NCI-H460 (cell line): ENCODE measurements at regions not wholly inside any gene's neighbourhood (a gene's known extent, or its start where the extent isn't known, plus 50 kb on each side); places are given as distances from the start of the nearest gene placed in this dataset.
A peak's percentile ranks its signal among the peaks of the same experiment; 100 is the strongest.
"Not testable (repeated sequence)": the region's sequence is repeated elsewhere in the genome, so short reads cannot be mapped to it uniquely, and the experiment has no call there.

Experiments
- DNase-seq: peaks from one replicate; pipeline ENCODE4 v3.0.0-alpha.2; 2016; ENCODE audit warnings: low read depth; ENCODE audit errors: extremely low read depth

- not testable (repeated sequence) for DNase-seq
Measured at GRCh38 chr15:30470601-30471365, 56.7 kb upstream of the GOLGA8R start.

- not testable (repeated sequence) for DNase-seq
Measured at GRCh38 chr15:30471366-30471749, 57.3 kb upstream of the GOLGA8R start.

DNA sequence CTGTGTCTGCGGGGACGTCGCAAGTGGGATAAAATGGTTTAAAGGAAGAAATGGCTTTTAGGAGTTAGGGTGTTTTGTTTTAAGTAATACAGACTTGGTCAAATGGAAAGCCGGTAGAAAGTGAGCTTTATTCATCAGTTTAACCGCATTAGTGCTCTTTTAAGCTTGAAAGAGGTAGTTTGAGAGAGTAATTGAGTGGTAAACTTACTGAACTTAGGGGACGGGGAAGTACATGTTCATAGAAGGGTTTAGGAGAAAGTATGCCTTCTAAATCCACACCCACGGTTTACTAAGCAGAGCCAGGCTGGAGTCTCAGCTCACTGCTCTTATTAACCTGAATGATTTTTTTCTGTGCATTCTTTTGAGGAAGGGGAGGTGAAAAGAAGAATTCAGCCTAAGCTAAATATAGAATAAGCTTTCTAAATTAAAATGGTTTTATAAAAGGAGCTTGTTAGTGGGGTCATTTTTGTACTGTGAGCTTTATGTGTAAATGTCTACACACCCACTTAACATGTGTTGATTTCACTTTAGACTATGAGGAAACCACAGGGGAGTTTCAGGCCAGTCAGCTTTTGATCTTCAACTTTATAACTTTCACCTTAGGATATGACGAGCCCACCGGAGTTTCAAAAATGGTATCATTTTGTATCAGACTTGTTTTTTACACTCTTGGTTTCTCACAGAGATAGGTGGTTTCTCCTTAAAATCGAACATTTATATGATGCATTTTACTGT, 57.9 kb upstream of the GOLGA8R start:
- not testable (repeated sequence) for DNase-seq

GRCh38 chr15:30484887-30485286, 67.0 kb upstream of the GOLGA8Q start:
- peak; percentile 11 for DNase-seq

DNA sequence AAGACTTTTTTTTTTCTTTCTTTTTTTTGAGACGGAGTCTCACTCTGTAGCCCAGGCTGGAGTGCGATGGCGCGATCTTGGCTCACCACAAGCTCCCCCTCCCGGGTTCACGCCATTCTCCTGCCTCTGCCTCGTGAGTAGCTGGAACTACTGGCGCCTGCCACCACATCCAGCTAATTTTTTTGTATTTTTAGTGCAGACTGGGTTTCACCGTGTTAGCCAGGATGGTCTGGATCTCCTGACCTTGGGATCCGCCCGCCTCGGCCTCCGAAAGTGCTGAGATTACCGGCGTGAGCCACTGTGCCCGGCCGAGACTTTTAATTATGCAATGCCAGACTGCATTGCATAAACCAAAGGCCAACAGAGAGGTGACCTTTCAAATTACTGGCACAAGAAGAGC, 62.6 kb upstream of the GOLGA8Q start:
- peak; percentile 43 for DNase-seq

DNA sequence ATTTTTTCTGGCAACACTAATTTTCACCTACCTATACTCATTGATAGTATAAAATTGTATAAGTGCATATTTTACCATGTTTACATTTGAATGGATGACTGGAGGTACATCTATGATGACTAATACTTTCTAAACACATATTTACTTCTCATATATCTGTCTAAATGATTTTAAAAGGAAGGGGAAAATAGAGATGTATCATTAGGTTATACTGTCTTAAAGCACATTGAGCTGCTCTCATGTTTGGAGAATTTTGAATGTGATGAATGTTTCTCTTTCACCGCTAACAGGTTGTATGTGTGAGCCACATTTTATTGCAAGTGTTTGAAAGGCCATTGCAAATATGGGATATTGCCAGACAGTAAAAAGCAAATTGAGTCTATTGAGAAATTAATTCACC, 61.5 kb upstream of the GOLGA8Q start:
- DNase-seq, result not testable (repeated sequence)

DNA sequence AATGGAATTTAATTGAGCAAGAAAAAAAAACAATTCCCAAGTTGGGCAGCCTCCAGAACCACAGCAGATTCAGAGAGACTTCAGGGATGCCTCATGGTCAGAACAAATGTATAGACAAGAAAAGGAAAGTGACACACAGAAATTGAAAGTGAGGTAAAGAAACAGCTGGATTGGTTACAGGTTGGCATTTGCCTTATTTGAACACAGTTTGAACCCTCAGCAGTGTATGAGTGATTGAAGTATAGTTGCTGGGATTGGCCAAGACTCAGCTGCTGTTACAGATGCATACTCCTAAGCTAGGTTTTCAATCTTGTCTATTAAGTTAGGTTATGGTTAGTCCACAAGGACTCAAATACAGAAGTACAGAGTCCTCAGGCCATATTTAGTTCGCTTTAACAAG, 57.9 kb upstream of the GOLGA8Q start:
- not testable (repeated sequence) for DNase-seq

DNA sequence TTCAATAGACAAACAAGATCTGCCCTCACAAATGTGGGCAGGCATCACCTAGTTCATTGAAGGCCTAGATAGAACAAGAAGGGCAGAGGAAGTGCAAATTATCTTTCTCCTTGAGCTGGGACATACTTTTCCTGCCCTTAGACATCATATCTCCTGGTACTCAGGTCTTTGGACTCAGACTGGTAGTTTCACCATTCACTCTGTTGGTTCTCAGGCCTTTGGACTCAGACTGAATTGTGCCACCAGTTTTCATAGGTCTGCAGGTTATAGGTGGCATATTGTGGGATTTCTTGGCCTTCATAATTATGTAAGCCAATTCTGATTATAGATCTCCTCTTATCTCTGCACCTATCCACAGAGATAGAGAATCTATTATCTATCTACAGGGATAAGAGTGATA, 54.6 kb upstream of the GOLGA8Q start:
- not testable (repeated sequence) for DNase-seq

DNA sequence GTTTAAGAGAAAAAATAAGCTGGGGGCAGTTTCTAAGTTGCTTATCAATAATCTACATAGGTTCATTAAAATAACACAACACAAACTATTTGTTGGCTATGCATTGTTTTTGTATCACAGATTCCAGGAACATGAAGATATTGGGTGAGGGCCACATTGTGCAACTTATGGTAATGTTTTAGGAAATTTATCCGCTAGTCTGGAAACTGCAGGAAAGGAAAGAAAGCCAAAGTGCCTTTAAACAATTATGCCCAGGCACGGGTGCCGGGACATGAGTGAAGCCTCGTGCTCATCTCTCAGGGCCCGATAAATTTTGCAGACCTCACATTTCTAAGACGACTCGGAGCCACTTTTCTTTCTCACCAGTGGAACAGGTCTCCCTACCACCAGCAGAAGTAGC, 52.6 kb upstream of the GOLGA8Q start:
- DNase-seq, result not testable (repeated sequence)

- DNase-seq, result not testable (repeated sequence)
Measured at GRCh38 chr15:30500511-30500910, 51.3 kb upstream of the GOLGA8Q start.
